DMS79 (cell line): ENCODE measurements at regions not wholly inside any gene's neighbourhood (a gene's known extent, or its start where the extent isn't known, plus 50 kb on each side); places are given as distances from the start of the nearest gene placed in this dataset.
"Not testable (repeated sequence)": the region's sequence is repeated elsewhere in the genome, so short reads cannot be mapped to it uniquely, and the experiment has no call there.

ENCODE experiments used
- DNase-seq: peaks from one replicate; lab custom pipeline; 2025; lab: John Stamatoyannopoulos, UW

DNA sequence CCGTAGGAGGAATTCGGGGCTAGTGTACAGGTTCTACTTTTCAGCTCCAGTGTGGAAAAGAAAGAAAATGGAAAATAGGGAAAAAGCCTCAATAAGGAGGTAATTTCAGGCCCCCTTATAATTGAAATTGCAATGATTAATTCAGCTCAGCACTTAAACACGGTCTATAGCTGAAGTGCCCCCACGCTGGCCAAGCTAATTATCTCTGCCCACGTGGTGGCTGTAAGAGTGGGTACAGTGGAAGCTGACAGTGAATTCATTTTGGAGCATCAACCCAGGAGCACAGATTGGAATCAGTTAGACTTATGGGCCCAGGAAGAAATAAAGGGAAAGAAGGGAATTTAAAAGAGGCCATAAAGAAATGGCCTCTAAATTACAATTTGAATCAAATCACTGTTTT is 631.1 kb upstream of the CPEB2 start:
- DNase-seq = no peak

DNA sequence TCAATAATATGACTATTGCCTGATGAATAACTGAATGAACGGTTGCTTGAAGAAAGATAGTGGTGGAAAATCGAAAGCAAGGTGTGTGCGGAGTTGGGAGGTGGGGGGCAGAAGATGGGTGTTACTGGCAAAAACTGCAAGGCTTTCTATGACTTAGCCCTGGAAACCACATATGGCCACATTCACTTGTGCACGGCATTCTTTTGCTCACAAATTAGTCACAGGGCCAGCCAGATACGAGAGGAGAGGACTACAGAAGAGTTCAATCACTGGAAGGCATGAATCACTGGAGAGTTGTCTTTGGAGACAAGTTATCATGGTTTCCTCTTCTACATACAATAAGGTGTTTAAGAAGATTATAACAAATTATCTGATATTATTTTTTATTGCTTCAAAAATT is 626.5 kb upstream of the CPEB2 start:
- no peak for DNase-seq

DNA sequence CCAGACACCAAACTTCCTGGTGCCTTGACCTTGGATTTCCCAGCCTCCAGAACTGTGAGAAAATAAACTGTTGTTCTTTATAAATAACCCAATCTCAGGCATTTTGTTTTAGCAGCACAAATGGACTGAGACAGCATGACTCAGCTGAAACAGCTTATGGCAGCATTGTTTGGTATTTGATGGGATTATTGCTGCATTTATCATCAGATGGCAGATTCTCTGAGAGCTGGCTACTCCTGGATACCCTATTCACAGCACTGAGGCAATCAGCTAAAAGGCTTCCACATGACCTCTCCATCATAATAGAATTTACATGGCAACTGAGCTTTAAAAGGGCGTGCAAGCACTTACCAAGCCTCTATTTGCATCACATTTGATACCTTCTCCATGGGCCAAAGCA is 623.1 kb upstream of the CPEB2 start:
- DNase-seq = no peak

DNA sequence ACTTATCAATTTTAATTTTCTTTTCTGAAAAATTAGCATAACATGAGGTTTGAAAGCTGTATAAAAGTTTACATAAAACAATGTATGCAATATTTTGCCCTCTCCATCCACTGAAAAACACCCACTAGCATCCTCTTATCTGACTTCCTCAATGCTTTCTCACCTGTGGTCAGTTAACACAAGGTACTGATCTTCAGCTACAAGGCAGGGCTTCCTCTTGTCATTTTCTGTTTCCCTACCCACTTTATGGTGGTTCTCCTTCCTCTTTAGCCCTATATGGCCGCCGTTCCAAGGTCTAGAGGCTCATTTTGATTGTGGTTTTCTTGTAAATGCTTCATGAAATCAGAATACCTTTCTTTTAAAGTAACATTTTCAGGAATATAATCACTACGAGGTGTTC is 618.6 kb upstream of the CPEB2 start:
- no peak for DNase-seq

DNA sequence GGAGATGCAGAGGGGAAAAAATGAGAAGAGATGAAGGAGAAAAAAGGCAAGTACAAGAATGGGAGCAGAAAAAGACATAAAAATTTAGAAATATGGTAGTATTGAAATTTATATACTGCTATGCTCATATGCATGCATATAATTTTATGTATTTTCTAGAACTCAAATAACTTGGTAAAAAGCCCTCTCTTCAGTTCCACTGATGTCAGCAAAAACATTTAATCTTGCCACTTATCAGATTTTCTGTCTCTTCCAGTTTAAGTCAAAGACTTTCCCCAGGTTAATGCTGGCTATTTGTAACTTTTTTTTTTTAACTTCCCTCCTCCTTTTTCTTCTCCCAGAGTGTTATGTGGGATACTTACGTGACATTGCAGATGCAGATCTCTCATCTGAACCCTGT is 617.5 kb upstream of the CPEB2 start:
- DNase-seq = no peak

DNA sequence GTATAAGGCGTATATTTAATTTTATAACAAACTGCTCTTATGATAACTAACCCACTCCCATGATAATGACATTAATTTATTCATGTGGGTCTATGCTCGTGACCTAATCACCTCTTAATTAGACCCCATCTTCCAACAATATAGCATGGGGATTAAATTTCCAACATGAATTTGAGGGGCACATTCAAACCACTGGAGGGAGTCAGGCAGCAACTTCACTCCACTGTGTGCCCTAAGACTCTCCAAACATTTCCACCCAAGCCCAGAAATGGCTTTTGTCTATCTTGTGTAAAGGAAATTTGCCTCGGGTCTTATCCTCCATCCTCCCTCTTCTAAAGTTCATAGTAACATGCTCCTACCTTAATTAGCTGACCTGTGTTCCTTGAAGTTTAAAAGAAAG is 616.1 kb upstream of the CPEB2 start:
- DNase-seq = no peak

DNA sequence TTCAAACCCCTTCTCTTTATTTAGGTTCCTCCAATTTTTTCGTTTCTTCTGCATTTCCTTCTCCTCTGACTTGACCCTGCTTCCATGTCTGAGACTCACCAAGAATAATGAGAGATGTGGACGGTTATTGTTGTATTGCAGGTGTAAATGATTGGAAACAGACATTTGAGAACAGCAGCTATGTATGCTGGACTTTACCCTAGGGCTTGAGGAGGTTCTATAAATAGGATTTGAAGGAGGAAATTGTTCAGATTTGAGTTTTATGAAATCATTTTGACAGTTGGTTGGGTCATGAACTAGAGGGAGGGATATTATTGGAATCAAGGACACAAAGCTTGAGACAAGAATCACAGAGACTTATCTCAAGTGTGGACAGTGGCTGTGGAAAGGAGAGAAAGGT is 614.6 kb upstream of the CPEB2 start:
- DNase-seq = no peak

DNA sequence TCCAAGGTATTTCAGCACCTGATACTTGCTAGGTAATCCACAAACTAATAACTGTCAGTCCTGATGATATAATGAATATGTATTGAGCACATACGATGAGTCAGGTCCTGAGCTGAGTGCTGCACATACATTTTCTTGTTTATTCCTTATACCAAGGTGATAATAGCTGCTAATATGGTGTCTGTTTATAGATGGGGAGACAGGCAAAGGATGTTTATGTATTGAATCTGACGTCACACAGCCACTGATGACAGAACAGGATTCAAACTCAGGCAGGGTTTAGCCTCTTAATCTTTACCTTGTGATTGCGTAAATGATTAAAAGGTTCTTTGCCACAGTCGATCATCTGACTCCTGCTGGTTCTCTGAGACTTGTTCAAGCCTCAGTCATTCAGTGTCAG is 609.9 kb upstream of the CPEB2 start:
- DNase-seq = no peak

DNA sequence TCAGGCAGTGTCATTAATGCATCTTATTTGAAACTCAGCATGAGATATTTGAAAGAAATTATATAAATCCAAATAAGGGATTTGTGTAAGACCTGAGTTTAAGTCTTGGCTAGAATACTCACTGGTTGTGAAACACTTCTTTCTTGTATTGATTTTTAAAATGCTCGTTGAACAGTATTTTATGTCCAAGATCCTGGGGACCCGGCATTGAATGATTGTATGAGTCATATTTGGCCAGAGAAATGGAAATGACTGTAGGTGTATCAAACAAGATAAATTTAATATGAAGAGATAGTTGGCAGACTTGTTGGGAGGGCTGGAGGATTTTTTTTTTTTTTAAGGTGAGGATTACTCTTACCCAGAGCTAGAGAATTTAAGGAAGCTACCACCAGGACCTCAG is 606.1 kb upstream of the CPEB2 start:
- DNase-seq = no peak

DNA sequence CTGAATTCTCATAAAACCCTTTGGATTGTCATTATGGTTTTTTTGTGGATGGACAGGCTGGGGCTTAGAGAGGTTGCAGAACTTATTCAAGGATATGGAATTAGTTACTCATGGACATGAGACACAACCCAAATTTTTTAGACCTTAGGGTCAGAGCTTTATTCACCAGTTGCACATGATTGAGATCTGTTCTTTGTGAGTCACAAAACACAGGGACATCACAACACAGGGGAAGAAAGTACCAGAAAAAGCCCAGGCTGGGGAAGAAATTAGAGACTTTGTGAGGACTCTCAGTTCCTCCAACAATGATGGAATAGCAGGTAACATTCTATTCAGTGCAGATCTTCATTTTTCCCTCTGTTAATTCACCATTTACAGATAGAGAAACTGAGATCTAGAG is 602.4 kb upstream of the CPEB2 start:
- DNase-seq = no peak

DNA sequence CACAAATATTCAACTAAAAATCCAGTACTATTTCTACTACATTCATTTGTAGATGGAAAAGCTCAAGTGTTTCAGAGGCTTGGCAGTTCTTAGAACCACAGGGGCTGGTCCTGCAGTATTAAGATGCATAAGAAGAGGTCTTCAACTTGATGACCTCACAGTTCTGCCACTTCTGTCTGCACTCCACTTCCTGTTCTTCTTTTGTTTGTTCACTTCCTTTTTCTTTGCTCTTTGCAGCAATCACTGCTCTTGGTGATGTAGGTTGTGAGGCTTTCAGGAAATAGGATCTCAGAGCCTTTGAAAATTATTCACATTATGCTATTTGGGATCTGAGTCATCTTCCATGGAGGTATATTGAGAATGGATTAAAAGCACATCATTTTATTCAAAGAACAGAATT is 602.0 kb upstream of the CPEB2 start:
- no peak for DNase-seq

DNA sequence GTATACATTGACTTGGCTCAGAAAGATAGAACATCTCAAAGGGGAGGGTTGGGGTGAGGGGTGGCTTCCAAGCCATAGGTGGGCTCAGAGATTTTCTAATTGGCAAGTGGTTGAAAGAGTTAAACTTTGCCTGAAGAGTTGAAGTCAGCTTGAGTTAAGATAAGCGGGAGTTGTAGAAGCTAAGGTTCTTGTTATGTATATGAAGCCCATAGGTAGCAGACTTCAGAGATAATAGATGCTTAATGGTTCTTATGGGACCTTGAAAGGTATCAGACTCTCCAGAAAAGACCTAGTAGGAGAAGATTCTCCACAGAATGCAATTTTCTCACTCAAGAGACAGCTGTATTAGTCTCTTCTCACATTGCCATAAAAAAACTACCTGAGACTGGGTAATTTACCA is 599.1 kb upstream of the CPEB2 start:
- DNase-seq = no peak

DNA sequence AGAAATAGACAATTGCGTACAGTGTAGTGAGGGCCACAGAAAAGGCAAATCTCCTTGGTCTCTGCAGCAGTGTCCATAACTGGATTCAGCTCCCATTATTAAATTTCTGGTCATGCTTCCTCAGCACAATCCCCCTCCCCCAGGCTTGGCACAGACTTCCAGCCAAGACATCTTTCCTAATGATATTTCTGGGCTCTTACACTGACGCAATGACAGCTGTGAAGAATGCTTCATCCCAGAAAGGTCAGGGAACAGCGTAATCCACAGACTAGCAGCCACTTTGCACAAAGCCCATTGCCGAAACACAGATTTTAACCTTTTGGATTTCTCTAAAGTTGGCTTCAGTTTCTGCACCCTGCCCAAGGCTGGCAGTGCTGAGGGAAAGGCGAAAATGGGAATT is 597.6 kb upstream of the CPEB2 start:
- no peak for DNase-seq

DNA sequence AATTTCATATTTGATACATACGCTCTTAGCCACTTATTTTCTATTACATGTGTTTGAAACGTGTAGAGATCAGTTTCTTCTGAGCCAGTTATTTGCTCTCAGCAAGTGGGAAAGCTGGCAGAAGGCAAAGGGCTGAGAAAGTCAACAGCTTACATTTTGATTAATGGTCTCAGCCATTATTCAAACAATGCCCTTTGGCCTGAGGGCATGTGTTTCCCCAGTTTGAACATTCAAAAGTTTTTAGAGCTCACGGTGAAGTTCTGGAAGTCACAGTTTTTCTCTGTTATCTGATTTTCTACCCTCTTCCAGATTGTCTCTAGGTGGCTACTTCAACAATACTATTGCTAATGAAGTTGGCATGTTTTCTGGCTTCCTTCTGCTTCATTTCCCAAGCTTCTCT is 591.8 kb upstream of the CPEB2 start:
- no peak for DNase-seq

DNA sequence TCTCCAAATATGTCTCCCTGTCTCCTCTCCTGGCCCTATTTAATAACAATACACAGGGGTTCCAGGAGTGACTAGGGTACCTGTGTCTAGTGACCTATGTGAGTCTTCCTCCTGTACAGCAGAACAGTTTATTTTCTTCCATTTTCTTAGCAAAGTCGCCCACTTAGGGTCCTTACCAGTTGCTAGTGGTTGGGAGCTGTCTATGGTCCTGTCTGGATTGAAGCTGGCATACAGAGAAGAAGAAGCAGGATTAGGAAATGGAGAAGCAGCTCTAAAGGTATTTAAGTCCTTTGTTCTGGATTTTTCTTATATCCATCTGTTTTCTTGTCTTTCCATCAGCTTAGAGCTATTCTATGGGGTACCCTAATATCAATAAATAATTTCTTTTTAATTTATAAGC is 587.1 kb upstream of the CPEB2 start:
- no peak for DNase-seq

DNA sequence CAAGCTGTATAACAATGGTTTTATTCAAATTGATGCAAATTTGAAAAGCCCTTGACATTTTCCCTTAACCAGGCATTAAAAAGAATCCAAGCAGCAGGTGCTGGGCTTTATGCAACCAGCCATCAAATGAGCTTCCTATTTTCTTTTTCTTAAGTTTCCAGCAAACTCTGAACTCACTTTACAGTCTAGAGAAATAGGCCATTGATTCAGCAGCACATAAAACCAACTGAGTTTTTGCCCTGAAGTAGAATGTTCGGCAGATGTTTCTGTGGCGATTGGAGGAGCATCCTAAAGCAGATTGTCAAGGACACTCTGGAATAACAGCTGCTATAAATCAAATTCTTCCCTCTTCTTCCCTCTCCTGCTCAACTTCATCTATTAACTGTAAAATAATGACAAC is 582.8 kb upstream of the CPEB2 start:
- DNase-seq = no peak

DNA sequence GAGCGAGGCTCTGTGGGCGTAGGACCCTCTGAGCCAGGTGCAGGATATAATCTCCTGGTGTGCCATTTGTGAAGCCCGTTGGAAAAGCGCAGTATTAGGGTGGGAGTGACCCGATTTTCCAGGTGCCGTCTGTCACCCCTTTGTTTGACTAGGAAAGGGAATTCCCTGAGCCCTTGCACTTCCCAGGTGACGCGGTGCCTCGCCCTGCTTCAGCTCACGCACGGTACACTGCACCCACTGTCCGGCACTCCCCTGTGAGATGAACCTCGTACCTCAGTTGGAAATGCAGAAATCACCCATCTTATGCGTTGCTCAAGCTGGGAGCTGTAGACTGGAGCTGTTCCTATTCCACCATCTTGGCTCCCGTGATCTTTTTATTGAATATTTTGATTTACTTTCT is 576.0 kb upstream of the CPEB2 start:
- not testable (repeated sequence) for DNase-seq

DNA sequence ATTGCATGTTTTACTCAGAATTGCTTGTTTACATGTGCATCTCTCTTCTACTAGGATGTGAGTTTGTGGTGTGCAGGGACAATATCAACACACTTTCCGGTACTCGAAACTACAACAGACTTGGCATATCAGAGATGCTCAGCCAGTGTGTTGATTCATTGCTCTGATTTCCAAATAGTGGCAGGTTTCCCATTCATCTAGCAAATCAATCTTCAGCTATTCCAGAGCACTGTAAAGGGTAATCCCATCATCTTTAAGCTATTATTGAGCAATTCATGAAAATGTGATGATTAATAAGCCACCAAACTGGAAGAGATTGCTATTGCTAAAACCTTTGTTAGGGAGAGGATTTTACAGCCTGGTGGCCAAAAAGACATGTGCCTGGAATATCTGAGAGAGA is 574.2 kb upstream of the CPEB2 start:
- DNase-seq = no peak

DNA sequence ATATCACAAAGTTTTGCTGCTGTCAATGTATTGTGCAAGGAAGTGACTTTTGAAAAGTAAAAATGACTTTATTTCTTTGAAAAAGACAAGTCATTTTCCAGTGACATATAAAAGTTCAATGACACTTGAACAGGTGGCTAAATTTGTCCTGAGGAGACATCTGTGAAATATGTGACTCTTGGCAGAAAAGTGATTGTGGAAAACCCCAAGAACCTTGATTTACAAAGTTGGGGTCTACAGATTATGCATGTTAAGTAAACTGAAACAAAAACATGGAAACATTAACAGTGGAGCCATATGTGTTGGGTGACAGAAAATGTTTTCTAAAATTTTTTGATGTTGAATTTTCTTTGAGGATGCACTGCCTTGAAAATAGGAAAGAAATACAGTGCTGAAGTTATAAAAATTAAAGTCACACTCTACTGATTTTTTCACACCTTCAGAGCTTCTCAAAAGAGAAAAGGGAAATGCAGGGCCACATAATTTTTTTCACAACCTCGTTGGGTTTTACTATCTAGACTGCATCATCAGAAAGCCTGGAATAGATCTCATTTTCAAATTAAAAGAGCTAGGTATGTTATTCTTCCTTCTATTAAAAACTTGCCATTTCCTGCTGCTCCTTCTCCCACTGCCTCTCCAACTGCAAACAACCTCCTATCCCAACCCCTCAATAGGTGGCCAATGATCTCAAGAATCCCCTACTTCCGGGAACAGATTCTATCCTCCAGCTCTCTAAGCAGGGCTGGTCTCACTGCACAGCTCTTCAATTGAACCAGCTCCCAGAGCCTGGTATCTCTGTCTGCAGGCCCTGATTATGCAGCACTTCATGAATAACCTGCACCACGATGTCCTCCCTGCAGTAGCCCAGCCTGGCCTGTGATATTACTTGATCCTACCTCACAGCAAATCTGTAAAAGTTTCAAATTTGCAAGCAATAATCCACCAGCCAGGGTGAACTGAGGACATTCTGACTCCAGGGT is 570.8 kb upstream of the CPEB2 start:
- no peak for DNase-seq

DNA sequence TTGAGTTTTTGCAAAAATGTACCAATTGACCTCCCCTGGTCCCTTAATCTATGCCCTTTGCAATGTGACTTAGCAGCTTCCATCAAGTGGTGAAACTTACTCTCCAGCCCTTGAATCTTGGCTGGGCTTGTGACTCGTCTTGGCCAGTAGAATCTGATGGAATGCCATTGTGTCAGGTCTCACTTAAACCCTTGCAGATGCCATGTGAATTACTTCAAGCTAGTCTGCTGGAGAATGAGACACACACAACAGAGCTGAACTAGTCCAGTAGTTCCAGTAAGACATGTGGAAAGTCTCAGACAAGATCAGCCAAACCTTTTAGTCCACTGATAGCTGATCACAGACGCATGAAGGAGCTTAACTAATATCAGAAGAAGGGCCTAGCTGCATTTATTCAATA is 567.8 kb upstream of the CPEB2 start:
- no peak for DNase-seq

DNA sequence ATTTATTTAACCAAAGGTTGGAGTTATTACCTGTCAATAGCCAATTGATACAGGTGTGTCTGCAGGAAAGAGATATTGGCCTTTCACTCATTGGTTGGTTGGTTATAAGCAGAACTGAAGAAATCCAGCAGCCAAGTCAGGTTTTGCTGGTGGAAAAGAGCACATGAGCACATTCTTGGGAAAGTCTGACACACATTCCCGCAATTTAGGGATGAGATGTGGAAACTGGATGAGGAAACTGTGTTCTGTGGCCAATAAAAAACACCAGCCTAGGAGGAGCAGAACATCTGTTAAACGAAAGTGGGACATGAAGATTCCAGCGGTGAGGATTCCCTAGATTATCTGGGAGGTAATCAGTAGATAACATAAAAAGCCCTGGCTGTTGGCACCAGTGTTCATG is 567.4 kb upstream of the CPEB2 start:
- no peak for DNase-seq

DNA sequence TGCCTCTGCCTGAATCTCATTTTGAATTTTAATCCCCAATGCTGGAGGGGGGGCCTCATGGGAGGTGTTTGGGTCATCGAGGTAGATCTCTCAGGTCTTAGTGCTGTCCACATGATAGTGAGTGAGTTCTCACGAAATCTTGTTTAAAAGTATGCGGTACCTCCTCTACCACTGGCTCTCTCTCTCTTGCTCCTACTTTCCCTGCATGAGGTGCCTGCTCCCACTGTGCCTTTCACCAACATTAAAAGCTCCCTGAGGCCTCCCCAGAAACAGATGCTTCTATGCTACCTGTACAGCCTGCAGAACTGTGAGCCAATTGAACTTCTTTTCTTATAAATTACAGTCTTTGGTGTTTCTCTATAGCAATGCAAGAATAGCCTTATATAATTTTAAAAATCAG is 560.7 kb upstream of the CPEB2 start:
- no peak for DNase-seq

DNA sequence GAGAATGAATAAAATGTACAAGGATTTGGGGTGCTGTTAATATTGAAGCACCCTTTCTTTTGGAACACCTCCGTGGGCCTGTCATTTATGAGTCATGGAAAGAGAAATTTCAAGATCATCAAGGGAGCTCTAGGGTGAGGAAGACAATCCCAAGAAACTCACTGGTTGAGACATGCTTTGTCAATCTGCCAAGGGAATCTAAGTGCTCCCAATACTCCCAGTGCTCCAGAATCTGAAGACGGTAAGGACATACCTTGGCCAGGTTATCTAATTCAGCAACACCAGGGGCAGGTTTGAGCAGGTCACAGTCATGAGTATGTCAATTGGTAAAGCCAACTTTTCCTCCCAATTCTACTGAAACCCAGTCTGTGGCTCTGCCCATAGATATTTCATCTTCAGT is 556.4 kb upstream of the CPEB2 start:
- DNase-seq = no peak

DNA sequence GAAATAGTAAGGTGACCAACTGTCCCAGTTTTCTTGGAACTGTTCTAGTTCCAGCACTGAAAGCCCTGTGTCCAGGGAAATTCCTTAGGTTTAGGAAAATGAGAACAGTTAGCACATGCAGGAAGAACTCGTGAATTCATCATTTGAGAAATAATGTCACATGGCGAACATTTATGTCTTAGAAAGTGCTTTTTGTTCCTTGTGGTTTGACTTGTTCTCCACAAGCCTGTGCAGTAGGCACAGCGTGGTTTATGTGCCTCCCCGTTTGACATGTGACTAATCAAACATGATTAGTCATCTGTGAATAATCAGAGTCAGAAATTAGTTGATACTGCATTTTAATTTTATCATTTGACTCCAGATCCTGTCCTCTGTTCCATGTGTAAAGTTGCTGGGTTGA is 556.0 kb upstream of the CPEB2 start:
- DNase-seq = no peak
